ENCODE measurements at regions not wholly inside any gene's neighbourhood (a gene's known extent, or its start where the extent isn't known, plus 50 kb on each side); places are given as distances from the start of the nearest gene placed in this dataset.

DNA sequence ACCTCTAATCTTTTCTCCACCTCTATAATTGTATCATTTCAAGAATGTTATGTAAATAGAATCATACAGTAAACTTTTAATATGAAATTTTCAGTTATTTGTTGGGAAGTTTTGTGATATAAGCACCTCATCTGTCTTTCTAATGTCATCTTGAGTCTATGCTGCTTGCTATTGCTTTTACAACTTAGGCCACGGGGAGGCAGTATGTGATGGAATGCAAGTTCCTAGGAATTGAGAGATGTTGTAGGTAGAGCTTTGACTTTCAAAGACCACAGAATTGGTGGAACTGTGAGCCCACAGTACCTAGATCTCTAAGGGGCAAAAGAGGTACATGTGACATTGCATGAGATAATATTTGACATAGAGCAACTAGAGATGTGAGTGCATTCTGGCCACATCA is 328.3 kb downstream of the MFSD1 start:
- no peak for DNase-seq

DNA sequence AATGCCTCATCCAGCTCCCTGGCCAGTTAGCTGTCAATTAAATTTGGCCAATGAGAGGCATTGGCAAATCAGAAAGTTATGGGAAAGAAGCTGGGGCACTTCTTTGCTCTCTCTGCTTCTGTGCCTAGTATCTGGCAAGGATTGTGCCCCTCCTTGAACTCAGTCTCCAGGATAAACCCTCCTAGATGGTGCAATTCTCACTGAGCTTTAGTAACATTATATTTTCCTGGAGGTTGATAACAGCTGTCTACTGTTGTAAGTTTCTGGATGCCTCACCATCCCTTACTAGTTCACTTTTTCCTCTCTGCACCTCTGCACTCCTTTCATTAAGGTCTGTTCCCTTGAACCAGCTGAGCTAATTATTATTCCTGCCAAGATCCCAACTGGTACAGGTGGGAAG is 329.5 kb downstream of the MFSD1 start:
- no peak for DNase-seq

DNA sequence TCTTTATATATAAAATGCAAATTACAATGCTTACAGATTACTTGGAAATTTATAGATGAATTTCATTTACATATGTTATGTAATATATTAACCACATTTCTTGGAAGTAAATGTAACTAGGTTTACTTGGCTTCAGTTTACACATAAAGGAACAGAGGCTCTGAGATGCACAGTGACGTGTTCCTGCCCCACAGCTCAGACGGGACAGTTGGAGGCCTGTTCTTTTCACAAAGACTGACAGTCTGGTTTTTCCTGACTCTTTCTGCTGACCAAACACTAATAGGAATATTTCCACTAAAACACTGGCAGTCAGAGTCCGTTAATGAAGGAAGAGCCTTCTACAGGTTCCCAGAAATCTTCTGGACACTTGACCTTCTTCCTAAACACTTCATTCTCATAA is 336.1 kb downstream of the MFSD1 start:
- DNase-seq = no peak

DNA sequence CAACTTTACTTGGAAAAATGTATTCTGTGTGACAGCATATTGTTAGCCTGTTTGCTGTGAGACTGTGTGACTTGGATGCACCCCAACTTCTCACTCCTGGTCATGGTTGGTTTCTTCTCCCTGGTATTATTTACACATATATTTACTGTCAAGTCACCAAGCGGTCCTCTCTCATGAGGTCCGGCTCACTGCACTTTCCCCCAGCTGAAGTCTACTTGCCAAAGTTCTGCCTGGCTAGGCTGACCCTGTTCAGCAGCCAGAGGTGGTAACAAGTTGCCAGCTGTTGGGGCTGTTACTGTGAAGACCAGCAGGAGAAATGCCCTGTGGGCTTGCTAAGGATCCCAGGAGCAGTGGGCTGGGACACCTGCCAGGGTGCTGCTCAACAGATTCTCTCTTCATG is 337.5 kb downstream of the MFSD1 start:
- no peak for DNase-seq

DNA sequence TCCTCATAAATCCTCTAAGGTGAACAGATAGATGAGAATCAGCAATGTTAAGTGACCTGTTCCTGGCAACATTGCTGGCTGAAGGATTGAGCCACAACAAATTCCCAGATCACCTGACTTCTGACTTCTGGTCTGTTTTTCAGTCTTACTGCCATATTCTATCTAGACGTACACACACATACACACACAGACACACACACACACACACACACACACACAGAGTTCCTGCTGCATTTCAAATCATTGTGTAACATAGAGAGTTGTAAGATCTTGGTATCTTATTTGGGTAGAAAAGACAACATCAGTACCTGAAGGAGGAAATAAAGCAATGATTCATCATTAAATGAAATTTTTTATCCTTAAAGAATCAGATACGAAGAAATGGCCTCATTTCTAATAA is 342.6 kb downstream of the MFSD1 start:
- no peak for DNase-seq

DNA sequence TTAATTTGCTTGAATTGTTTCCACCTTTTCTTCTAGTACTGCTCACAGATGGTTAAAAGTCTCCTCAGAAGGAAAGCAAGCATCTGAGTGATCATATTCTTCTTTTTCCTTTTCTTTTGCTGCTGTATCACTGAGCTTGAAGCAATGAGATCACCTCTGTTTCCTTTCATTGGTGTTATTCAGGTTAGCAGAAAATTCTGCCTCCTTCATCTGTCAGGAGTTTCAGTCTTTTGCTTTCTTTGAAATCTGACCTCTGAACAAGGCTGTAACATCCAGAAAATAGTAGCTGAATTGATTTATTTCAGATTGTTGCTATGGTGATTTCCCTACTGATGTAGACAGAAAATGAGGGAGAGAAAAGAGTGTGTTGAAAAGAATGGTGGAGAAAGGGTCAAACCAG is 343.0 kb downstream of the MFSD1 start:
- no peak for DNase-seq

DNA sequence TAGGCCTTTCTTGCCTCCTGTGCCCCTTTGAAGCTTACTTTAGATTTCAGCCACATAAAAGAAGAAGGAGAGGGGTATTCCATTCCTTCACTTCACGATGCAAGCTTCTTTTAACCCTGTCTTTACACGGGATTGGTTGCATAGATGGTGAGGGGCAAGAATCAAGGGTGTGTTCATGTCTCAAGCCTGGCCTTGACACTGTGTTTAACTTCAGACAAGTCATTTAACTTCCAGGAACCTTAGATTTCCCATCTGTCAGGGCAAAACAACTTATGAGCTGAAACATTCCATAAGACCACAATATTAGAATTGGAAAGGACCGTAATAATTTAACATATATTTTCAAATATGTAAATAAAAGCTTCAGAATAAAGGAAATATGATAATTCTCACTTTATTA is 344.5 kb downstream of the MFSD1 start:
- DNase-seq = no peak

DNA sequence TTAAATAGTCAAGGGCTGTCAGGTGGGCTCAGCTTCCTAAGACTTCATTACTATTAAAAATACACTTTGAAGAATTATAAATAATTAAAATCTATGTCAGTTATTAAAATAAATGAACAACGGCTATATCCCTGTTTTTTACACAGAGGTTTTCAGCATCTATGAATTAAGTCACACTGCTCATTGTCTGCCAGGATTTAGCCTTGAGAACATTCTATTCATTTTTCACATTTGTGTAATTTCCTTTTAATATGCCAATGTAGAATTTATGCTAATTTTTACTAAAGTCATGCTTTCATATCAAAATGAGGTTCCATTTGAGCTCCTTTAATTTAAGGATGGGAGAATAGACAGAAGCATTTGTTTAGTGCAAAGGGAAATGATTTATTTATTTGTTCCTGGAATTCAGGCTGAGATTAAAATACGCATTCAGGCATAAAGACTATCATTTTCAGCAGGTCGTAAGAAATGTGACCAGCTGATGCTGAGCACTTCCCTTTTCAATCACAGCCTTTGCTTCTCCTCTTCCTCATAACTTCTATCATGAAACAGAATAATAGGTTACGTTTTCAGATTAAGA is 345.1 kb downstream of the MFSD1 start:
- DNase-seq = no peak

DNA sequence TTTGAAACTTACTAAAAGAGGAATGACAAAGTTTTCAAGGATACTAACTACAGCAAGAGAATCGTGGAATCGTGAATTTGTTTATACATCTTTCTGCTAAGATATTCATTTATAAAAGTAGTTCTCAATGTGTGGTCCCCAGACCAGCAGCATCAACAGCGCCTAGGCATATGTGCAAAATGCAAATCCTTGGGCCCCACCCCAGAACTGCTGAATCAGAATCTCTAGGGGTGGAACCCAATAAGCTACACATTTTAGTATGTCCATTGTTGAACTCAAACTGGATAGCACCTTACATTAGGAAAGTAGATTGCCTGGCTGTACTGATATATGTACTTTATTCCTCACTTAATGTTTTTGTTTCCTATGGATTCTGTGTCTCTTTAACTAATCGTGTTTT is 346.0 kb downstream of the MFSD1 start:
- DNase-seq = no peak

DNA sequence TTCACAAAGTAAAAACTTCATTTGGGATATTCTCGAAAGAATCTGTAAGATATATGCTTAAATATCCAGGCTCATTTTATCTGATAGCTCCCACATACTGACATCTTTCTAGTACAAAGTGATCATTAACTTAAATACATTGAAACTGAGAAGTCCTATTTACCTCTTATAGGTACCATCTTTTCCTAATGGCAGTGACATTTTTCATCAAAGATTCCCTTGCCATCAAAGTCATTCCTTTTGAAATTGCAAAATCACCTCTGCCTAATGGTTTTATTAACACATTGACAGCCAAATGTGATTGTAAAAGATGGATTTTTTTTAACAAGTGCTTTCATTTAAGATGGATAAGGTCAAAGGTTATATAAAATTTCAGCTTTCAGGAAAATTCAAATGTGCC is 346.6 kb downstream of the MFSD1 start:
- DNase-seq = no peak

DNA sequence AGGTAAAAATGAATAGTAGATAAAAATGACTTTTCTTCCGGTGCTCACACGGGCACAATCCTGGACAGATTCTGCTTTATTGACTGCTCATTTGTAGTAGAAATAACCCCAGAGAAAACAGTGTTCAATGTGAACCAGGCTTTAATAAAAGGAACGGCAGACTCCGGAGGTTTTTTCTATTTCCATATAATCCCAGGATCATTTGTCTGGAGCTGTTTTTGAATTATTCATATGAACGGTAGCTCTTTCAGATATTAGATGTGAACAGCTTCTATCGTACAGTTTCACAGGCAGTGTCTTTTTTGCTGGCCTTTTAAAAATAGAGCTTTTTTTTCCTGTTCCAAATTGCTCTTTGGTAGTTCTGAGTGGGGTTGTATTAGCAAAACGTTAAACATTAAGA is 347.3 kb downstream of the MFSD1 start:
- no peak for DNase-seq

DNA sequence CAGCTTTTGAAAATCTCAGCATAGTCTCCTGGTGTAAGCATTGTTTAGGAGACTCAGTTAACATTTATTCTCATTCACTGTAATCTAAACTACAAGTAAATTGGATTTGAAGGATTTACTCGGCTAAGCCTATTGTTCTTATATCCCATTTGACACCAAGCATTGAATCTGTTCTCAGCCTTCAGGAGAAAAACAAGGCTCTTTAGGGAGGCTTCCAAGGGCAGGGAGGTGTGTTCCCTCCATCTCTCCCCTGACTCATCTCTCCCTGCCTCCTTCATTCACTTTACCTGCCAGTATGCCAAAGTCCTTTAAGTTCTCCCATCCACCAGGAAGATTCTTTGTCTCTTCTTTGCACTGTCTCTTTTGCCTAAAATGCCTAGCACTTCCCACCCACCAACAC is 347.8 kb downstream of the MFSD1 start:
- DNase-seq = no peak

DNA sequence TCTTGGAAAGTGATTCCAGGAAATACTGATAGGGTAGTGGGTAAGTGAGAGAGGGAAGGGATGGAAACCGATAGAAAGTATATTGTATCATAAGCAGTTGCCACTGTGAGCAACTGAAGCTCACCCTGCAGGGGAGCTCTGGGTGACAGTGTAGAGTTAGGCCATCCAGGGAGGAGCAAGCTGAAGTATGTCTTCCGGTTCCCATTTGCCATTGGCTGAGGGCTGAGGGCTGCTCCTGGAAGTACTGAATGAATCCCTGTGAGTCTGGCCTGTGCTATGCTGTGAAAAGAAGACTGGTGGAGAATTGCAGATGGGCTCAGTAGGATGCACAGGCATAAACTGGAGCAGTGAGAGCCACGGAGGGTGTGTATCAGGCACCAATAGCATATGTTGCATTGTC is 348.3 kb downstream of the MFSD1 start:
- no peak for DNase-seq

DNA sequence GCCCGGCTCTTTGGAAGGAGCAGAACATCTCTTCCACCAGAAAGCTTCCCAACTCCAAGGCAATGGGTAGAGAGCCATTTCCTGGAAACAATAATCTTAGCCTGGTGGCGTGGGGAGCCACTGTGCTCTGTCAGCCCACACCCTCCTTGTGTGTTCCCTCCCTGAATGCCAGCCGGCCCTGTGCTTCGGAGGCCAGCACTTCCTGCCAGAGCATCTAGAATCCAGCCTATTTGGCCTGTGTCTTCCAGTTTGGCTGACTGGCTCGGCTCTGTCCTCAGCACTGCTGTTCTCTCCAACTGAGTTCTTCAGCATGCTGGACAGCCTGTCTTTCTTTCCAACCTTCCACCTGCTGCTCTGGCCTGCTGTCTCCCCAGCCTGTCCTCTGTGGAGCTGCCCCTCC is 349.3 kb downstream of the MFSD1 start:
- no peak for DNase-seq

DNA sequence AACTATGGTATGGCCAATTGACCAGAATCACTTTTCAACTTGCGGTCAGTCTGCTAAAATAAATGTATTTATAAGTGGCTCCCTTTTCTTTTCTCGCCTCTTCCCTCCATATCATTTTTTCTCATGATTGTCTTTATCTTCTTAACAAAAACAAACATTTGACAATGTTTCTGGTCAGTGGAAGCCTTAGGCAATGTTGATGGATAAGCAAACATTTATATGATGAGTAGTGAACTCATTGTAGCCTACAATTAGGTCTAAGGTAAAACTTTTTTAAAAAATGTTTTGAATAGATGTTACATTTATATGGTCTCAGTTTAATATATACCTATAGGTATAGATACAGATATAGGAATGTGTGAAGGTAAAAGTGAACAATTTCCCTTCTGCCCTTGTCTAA is 355.4 kb downstream of the MFSD1 start:
- DNase-seq = no peak

DNA sequence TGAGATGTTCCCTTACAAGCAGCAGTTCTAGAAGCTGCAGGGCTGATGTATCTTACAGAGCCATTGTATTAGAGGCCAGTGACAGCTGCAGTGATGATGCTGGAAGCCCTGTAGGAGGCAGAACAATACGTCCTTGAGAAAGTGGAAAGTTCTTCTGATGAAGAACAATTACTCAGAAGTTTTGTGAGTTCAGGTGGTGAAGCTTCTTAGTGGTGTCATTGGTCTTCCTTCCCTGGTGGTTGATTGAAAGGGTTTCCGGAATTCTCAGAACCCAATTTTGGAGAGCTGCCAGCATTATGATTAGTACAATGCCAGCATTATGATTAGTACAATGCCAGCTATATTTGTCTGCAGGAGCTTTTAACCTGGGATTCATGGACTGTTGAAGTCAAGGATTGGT is 356.4 kb downstream of the MFSD1 start:
- no peak for DNase-seq

DNA sequence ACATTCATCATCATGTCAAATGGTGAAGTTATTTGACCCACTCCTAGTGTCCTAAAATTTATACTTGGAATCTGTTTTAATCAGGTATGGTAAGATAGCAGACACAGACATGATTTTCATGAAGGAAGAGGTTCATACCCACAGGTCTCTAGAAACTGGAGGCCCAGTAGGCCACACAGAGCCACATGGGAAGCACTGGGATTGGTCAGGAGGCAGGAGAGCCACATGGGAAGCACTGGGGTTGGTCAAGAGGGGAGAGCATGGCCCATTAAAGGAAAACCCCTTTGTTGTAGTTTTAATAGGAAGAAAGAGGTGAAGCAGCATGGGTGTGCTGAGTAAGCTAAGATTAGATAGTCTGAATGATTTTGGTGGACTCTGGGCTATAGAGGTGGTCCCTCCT is 356.9 kb downstream of the MFSD1 start:
- DNase-seq = no peak

DNA sequence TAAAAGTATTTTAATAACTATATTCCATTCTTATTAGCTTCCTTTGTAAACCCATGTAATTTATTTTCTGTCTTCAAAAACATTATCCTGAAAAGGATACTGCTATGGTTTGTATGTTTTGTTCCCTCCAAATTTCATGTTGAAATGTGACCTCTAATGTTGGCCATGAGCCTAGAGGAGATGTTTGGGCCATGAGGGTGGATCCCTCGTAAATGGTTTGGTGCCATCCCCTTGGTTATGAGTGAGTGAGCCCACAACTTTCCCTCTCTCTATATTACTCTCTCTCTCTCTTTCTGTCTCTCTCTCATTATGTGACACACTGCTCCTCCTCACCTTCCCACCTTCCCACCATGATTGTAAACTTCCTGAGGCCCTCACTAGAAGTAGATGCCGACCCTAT is 357.7 kb downstream of the MFSD1 start:
- DNase-seq = no peak

DNA sequence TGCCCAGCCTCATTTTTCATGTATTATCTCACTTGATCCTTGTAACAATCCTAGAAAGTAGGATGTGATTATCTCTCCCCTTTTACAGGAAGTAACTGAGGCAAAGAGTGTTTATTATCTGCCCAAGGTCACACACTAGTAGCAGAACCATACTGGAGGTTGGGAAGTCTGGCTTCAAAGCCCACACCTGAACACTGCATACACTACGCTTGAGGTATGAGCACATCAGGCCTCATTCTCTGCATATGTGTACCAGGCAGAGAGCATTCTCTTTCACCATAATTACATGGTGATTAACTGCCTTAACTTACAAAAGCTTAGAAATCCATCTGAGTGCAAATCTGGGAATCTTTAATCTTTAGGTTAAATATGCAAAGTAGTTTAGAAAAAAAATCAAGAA is 361.8 kb downstream of the MFSD1 start:
- DNase-seq = no peak

DNA sequence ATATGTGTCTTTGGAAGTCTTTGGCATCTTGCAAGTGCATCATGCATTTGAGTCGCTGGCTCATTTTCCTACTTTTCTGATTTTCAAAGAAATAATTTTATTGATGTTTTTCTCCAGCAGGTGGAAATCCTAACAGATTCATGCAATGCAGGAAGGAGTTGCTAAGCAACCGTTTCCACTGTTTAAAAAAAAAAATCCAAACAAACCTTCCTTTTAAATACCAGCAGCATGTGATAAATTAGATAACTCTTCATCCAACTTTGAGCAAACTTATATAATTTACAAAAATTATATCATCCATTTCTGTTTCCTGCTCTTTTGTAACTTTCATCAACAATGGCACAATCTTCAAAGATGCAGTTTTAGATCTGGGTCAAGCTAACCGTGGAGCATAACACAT is 364.1 kb downstream of the MFSD1 start:
- no peak for DNase-seq

DNA sequence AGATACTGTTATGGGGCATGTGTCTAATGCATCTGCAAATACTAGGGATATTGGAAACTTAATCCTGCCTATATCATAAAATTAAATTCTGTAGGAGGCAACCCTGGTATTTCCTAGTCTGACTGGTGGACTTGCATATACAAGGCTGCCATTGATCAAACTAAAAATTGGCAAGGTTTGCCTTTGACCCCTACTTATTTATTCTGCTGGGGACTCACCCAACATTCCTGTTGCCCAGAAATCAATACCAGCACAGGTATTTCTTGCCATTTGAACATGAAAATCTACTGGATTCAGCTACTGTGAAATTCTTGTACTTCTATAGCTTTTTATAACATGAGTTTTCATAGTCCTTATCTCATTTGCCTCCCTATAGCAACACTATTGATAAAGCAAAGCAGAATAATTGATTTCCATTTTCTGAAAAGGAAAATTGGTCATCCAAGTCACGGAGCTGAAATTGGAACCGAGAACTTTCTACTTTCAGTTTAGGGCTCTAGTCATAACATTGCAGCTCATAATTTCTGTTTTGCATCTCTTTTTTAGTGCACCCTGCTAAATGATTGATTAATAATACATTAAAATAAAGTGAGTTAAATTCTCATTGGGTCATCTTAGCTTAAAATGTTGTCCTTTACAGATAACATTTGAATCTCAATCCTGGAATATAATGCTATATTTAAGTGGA is 365.2 kb downstream of the MFSD1 start:
- no peak for DNase-seq

DNA sequence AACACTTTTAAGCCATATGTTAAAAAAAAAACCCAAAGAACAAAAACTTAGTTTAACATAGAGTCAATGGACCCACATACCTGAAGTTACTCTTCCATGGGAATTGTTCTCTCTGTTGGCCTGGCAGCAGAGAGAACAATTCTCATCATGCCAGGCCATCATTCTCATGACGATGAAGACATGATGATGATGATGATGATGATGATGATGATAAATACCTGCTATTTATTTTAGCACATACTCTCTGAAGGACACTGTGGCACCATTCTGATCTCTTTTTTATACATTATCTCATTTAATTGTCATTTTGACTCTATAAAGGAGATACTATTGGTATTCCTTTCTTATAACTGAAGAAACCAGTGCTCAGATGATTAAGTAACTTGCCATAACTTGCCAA is 366.9 kb downstream of the MFSD1 start:
- DNase-seq = no peak

DNA sequence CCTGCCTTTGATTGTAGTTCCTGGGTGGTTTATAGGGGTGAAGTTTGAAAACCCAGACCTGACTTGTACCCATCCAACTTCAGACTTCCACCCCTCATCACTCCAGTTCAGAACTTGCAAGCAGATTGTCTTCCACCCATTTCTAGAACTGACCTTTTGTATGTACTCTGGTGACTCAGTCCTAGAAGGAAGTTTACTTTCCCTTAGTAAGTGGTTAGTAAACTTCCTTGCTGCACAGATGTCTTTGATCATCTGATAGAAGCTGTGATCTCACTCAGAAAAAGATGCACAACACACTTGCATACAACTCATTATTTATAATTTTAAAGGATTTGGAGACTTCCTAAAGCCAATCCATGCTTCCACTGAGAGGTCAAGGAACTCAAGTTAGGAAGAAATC is 368.0 kb downstream of the MFSD1 start:
- DNase-seq = peak; percentile 43

DNA sequence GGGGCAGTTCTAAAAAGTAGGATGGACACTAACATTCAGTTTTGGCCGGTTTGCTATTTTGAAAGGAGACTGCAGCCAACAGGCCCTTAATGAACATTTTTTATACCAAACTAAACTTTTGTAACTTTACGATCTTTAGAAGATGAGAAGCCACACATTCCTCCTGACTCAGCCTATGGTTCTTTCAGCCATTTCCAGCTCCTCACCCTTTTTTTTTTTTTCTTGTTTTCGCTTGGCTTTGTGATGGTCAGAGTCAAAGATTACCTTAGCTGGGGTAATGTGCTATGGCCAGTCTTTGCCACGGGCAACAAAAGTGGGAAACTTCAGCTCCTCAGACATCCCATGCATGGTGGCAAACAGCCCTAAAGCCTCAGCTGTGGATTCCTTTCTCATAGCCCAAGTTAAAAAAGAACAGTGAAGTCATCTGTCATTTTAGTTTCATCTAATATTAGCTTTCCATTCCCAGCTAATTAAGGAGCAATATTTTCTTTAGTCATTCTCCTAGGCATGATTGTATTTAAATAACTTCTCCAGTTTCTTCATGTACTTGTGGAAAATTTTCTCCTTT is 368.7 kb downstream of the MFSD1 start:
- DNase-seq = peak; percentile 35

DNA sequence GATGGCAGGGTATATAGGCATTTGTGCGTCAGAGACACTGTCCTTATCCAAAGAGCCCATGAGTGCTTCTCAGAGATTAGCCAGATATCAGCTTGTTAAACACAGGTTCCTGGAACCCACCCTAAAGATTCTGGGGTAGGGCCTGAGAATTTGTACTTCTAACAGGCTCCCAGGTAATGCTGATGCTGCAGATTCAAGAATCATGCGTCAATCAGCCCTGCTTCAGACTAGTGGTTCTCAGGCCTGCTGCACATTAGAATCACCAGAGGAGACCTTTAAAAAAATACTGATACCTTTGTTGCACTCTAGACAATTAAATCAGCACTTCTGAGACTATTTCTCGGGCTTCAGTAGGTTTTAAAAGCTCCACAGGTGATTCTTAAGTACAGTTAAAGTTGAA is 369.5 kb downstream of the MFSD1 start:
- DNase-seq = no peak

All from fibroblast of skin of scalp (primary cell).